Kidney (tissue), 13 donors: ENCODE measurements at regions not wholly inside any gene's neighbourhood (a gene's known extent, or its start where the extent isn't known, plus 50 kb on each side); places are given as distances from the start of the nearest gene placed in this dataset.

Experiments used
- DNase-seq, 5 donors: peaks; one replicate each; pipeline ENCODE4 v3.0.0-alpha.2; 2013 to 2020
- FAIRE-seq: peaks from 2 replicates; lab custom pipeline; 2012; peaks lifted over from hg19 to GRCh38; lab: Jason Lieb, UNC
- H3K27ac ChIP-seq, 2 donors: one replicate each; pipeline ENCODE4 v1.7.0; 2013; ENCODE audit warnings: low read depth in 2 of 2, low read length in 2 of 2, inconsistent platforms in 1 of 2
- H3K27me3 ChIP-seq: one replicate; pipeline ENCODE4 v1.7.1; 2013; ENCODE audit warnings: low read length, inconsistent platforms; ENCODE audit not compliant: control insufficient read depth, insufficient read depth
- H3K36me3 ChIP-seq, 3 donors: one replicate each; pipeline versions ENCODE4 v1.7.0 to v1.7.1; 2013; ENCODE audit warnings: low read length in 3 of 3, control low read depth in 1 of 3, inconsistent platforms in 1 of 3; ENCODE audit not compliant: insufficient read depth in 3 of 3, control insufficient read depth in 2 of 3
- H3K4me1 ChIP-seq, 3 donors: one replicate each; pipeline versions ENCODE4 v1.7.0 to v1.7.1; 2013; ENCODE audit warnings: low read length in 3 of 3, inconsistent platforms in 1 of 3, low read depth in 1 of 3; ENCODE audit not compliant: control insufficient read depth in 2 of 3, insufficient read depth in 2 of 3
- H3K4me3 ChIP-seq, 3 donors: one replicate each; pipeline versions ENCODE4 v1.7.0 to v1.8.1; 2013; ENCODE audit warnings: low read length in 3 of 3, control low read depth in 1 of 3, inconsistent platforms in 1 of 3
- H3K9ac ChIP-seq, 3 donors: one replicate each; pipeline versions ENCODE4 v1.7.0 to v1.7.1; 2013; ENCODE audit warnings: low read length in 3 of 3, control low read depth in 1 of 3, inconsistent platforms in 1 of 3
- H3K9me3 ChIP-seq, 3 donors: one replicate each; pipeline versions ENCODE4 v1.7.0 to v1.7.1; 2013; ENCODE audit warnings: low read length in 3 of 3, control low read depth in 1 of 3, inconsistent platforms in 1 of 3; ENCODE audit not compliant: control insufficient read depth in 2 of 3, insufficient read depth in 1 of 3
- CTCF ChIP-seq: IDR thresholded peaks from 3 replicates; pipeline ENCODE4 v1.5.1; 2012; ENCODE audit warnings: mild to moderate bottlenecking, moderate library complexity, borderline replicate concordance; ENCODE audit not compliant: insufficient read depth; ENCODE audit errors: extremely low read depth
- intact Hi-C: fragments of 100-400 bp; cut with DNase I; formaldehyde crosslinking; loops from one replicate; pipeline ENCODE4 v1.11.1; 2022
- donor health status: control.
- donor health status: control.
- donor health status: control.
- donor health status: control.
- donor health status: control.
- donor health status: DM: yes; HTN: yes; CAD: no.
- donor health status: Normal renal cell carcinoma (clear cell type).

GRCh38 chr7:22016507-22016906 lies 70.8 kb upstream of the CDCA7L start:
- no peak for DNase-seq
- FAIRE-seq: no peak
- no peaks in the 10 kb centered on the region for H3K4me1 ChIP-seq
- no peaks in the 10 kb centered on the region for H3K9me3 ChIP-seq
- H3K27ac ChIP-seq: no peak overlapping the region
- TF ChIP-seq CTCF: no peak
- H3K9ac ChIP-seq: no peak overlapping the region
- no peaks in the 10 kb centered on the region for H3K27me3 ChIP-seq
- intact Hi-C loops: no loop called here
- no peak overlapping the region for H3K4me3 ChIP-seq
- no peaks in the 10 kb centered on the region for H3K36me3 ChIP-seq

GRCh38 chr7:22013711-22014110 lies 68.0 kb upstream of the CDCA7L start:
- intact Hi-C loops: no loop called here
- DNase-seq (no peak), FAIRE-seq (no peak)
- TF ChIP-seq CTCF: no peak
- no peak overlapping the region for H3K27ac ChIP-seq
- no peaks in the 10 kb centered on the region for H3K4me1 ChIP-seq
- H3K9ac ChIP-seq: no peak overlapping the region
- no peak overlapping the region for H3K4me3 ChIP-seq
- no peaks in the 10 kb centered on the region for H3K27me3 ChIP-seq
- H3K36me3 ChIP-seq: no peaks in the 10 kb centered on the region
- H3K9me3 ChIP-seq: no peaks in the 10 kb centered on the region

- H3K9me3 ChIP-seq: no peaks in the 10 kb centered on the region
- no peaks in the 10 kb centered on the region for H3K36me3 ChIP-seq
- DNase-seq (no peak), FAIRE-seq (no peak)
- no peak overlapping the region for H3K27ac ChIP-seq
- intact Hi-C loops: no loop called here
- no peak overlapping the region for H3K9ac ChIP-seq
- H3K27me3 ChIP-seq: no peaks in the 10 kb centered on the region
- no peak for TF ChIP-seq CTCF
- H3K4me1 ChIP-seq: no peaks in the 10 kb centered on the region
- no peak overlapping the region for H3K4me3 ChIP-seq
Observed at GRCh38 chr7:22008683-22009082, 63.0 kb upstream of the CDCA7L start.

- TF ChIP-seq CTCF: no peak
- H3K4me3 ChIP-seq: no peak overlapping the region
- no peaks in the 10 kb centered on the region for H3K4me1 ChIP-seq
- intact Hi-C loops: no loop called here
- no peak overlapping the region for H3K9ac ChIP-seq
- H3K27me3 ChIP-seq: no peaks in the 10 kb centered on the region
- no peak overlapping the region for H3K27ac ChIP-seq
- H3K9me3 ChIP-seq: no peaks in the 10 kb centered on the region
- H3K36me3 ChIP-seq: no peaks in the 10 kb centered on the region
- DNase-seq: no peak
- no peak for FAIRE-seq
Observed at GRCh38 chr7:22008087-22008486, 62.4 kb upstream of the CDCA7L start.
